ENCODE measurements at regions not wholly inside any gene's neighbourhood (a gene's known extent, or its start where the extent isn't known, plus 50 kb on each side); places are given as distances from the start of the nearest gene placed in this dataset.

- no peak for TF ChIP-seq CTCF (IDR thresholded peaks at IDR 0.05)
- H3K27ac ChIP-seq: no peak overlapping the region
- no peak overlapping the region for H3K4me2 ChIP-seq (ENCODE audit: low read length)
- no peaks in the 10 kb centered on the region for H3K36me3 ChIP-seq (ENCODE audit: control insufficient read depth, insufficient read depth, low read length)
- H3K4me1 ChIP-seq: peaks cover 26% of the 10 kb centered on the region
- H3K9me3 ChIP-seq (ENCODE audit: control insufficient read depth, low read length): no peaks in the 10 kb centered on the region
- no peaks in the 10 kb centered on the region for H3K27me3 ChIP-seq (ENCODE audit: control insufficient read depth, insufficient read depth, low read length)
- no peaks in the 10 kb centered on the region for H3K79me2 ChIP-seq
- H2AFZ ChIP-seq: peak overlapping the region; percentile 6
- no peak overlapping the region for H3K4me3 ChIP-seq (ENCODE audit: low read depth, low read length)
- no peak overlapping the region for H3K9ac ChIP-seq
Observed at GRCh38 chr5:74406844-74407243, 233.7 kb downstream of the ENC1 start.

- Histone ChIP-seq H3K27ac (peak overlapping the region; percentile 8), H2AFZ (no peak overlapping the region), H3K9me3 (ENCODE audit: control insufficient read depth, low read length) (no peaks in the 10 kb centered on the region), H3K79me2 (no peaks in the 10 kb centered on the region), H3K4me2 (ENCODE audit: low read length) (no peak overlapping the region), H3K36me3 (ENCODE audit: control insufficient read depth, insufficient read depth, low read length) (no peaks in the 10 kb centered on the region), H3K9ac (no peak overlapping the region), H3K27me3 (ENCODE audit: control insufficient read depth, insufficient read depth, low read length) (no peaks in the 10 kb centered on the region), H3K4me3 (ENCODE audit: low read depth, low read length) (no peak overlapping the region), H3K4me1 (peaks cover 30% of the 10 kb centered on the region)
- no peak for TF ChIP-seq CTCF (IDR thresholded peaks at IDR 0.05)
Observed at GRCh38 chr5:74405593-74405992, 234.9 kb downstream of the ENC1 start.

- Histone ChIP-seq H3K4me2 (ENCODE audit: low read length) (peak overlapping the region; percentile 2), H2AFZ (peak overlapping the region; percentile 45), H3K4me1 (peaks cover 29% of the 10 kb centered on the region), H3K27me3 (ENCODE audit: control insufficient read depth, insufficient read depth, low read length) (no peaks in the 10 kb centered on the region), H3K4me3 (ENCODE audit: low read depth, low read length) (no peak overlapping the region), H3K9ac (no peak overlapping the region), H3K79me2 (no peaks in the 10 kb centered on the region), H3K36me3 (ENCODE audit: control insufficient read depth, insufficient read depth, low read length) (no peaks in the 10 kb centered on the region), H3K9me3 (ENCODE audit: control insufficient read depth, low read length) (no peaks in the 10 kb centered on the region), H3K27ac (peak overlapping the region; percentile 8)
- TF ChIP-seq CTCF (IDR thresholded peaks at IDR 0.05): no peak
Observed at GRCh38 chr5:74404574-74405508, 235.7 kb downstream of the ENC1 start.

- TF ChIP-seq CTCF (IDR thresholded peaks at IDR 0.05): no peak
- H3K4me2 ChIP-seq (ENCODE audit: low read length): no peak overlapping the region
- H3K79me2 ChIP-seq: no peaks in the 10 kb centered on the region
- no peaks in the 10 kb centered on the region for H3K36me3 ChIP-seq (ENCODE audit: control insufficient read depth, insufficient read depth, low read length)
- no peak overlapping the region for H3K9ac ChIP-seq
- no peak overlapping the region for H3K4me3 ChIP-seq (ENCODE audit: low read depth, low read length)
- H3K27ac ChIP-seq: no peak overlapping the region
- no peak overlapping the region for H2AFZ ChIP-seq
- H3K27me3 ChIP-seq (ENCODE audit: control insufficient read depth, insufficient read depth, low read length): no peaks in the 10 kb centered on the region
- H3K4me1 ChIP-seq: peaks cover 23% of the 10 kb centered on the region
- H3K9me3 ChIP-seq (ENCODE audit: control insufficient read depth, low read length): no peaks in the 10 kb centered on the region
Observed at GRCh38 chr5:74403771-74404170, 236.8 kb downstream of the ENC1 start.

Measured in parathyroid adenoma (tissue), 2 donors.